K562 (cell line): ENCODE measurements at regions not wholly inside any gene's neighbourhood (a gene's known extent, or its start where the extent isn't known, plus 50 kb on each side); places are given as distances from the start of the nearest gene placed in this dataset.
A peak's percentile ranks its signal among the peaks of the same experiment; 100 is the strongest.

Source experiments
- C11orf30 ChIP-seq: fragments of 450-650 bp; IDR thresholded peaks from 2 replicates; pipeline ENCODE4 v1.6.1; 2016; ENCODE audit warnings: low read depth, mild to moderate bottlenecking
- CBX8 ChIP-seq: fragments of 200-600 bp; sonication (generic); IDR thresholded peaks from 2 replicates; pipeline ENCODE4 v1.6.1; 2012; ENCODE audit warnings: borderline replicate concordance, mixed run types, low read depth, mild to moderate bottlenecking, moderate library complexity, mixed read lengths, low read length, control low read depth, inconsistent platforms; ENCODE audit not compliant: poor library complexity, severe bottlenecking; ENCODE audit errors: extremely low read depth
- RCOR1 ChIP-seq, 2 experiments: IDR thresholded peaks; 2 replicates each; pipeline ENCODE4 v1.6.1; 2012; ENCODE audit warnings: low read depth in 2 of 2, low read length in 2 of 2, borderline replicate concordance in 1 of 2, improper control_type of control experiment in 1 of 2
- SREBF1 ChIP-seq: fragments of 150-350 bp; IDR thresholded peaks from 2 replicates; pipeline ENCODE4 v1.6.1; 2014; ENCODE audit warnings: antibody characterized with exemption, low read depth, low read length, borderline replicate concordance
- TOE1 ChIP-seq, 2 experiments: fragments of 450-650 bp in 1 of 2; sonication (generic) in 1 of 2; formaldehyde crosslinking in 1 of 2; IDR thresholded peaks; 2 replicates each; pipeline versions ENCODE4 v1.7.1 to v1.8.0; 2016 to 2022; ENCODE audit warnings: borderline replicate concordance in 2 of 2, mild to moderate bottlenecking in 2 of 2, antibody characterized with exemption in 1 of 2, inconsistent platforms in 1 of 2, low read depth in 1 of 2, missing genetic modification reagents in 1 of 2, moderate library complexity in 1 of 2
- ZNF146 ChIP-seq: IDR thresholded peaks from one replicate; pipeline ENCODE4 v1.6.1; 2018; ENCODE audit warnings: missing compliant biosample characterization; ENCODE audit not compliant: unreplicated experiment
- ZNF316 ChIP-seq: fragments of 450-650 bp; IDR thresholded peaks from 2 replicates; pipeline ENCODE4 v1.6.1; 2016
- ZNF79 ChIP-seq: fragments of 250-450 bp; sonication (Bioruptor Pico); IDR thresholded peaks from 2 replicates; pipeline ENCODE4 v1.4.0; 2020; ENCODE audit warnings: low read depth, mild to moderate bottlenecking, moderate library complexity
- TF ChIP-seq, protein P1 (sequence below): fragments of 250-450 bp; sonication (Bioruptor Pico); IDR thresholded peaks from 2 replicates; pipeline ENCODE4 v1.4.0; 2020
- TF ChIP-seq, protein P2 (sequence below): fragments of 250-450 bp; sonication (Bioruptor Pico); IDR thresholded peaks from 2 replicates; pipeline ENCODE4 v1.4.0; 2020; ENCODE audit warnings: mild to moderate bottlenecking
- TF ChIP-seq, protein P3 (sequence below): fragments of 450-650 bp; IDR thresholded peaks from 2 replicates; pipeline ENCODE4 v1.6.1; 2016

DNA sequence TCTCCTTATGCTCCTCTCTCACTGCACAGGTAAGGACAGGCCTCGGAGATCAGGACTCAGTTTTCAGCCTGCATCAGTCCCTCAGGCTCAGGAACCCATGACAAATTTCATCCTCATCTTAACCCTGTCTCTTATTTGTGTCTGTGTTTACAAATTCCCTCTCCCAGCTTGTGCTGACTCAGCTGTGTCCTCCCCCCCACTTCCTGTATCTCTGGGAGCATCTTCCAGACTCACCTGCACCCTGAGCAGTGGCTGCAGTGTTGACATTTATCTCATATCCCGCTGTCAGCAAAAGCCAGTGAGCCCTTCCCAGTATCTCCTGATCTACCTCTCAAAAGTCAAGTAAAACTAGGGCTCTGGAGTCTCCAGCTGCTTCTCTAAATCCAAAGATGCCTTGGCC, 65.6 kb upstream of the VPREB1 start (continued):
- TF ChIP-seq, protein P1, sequence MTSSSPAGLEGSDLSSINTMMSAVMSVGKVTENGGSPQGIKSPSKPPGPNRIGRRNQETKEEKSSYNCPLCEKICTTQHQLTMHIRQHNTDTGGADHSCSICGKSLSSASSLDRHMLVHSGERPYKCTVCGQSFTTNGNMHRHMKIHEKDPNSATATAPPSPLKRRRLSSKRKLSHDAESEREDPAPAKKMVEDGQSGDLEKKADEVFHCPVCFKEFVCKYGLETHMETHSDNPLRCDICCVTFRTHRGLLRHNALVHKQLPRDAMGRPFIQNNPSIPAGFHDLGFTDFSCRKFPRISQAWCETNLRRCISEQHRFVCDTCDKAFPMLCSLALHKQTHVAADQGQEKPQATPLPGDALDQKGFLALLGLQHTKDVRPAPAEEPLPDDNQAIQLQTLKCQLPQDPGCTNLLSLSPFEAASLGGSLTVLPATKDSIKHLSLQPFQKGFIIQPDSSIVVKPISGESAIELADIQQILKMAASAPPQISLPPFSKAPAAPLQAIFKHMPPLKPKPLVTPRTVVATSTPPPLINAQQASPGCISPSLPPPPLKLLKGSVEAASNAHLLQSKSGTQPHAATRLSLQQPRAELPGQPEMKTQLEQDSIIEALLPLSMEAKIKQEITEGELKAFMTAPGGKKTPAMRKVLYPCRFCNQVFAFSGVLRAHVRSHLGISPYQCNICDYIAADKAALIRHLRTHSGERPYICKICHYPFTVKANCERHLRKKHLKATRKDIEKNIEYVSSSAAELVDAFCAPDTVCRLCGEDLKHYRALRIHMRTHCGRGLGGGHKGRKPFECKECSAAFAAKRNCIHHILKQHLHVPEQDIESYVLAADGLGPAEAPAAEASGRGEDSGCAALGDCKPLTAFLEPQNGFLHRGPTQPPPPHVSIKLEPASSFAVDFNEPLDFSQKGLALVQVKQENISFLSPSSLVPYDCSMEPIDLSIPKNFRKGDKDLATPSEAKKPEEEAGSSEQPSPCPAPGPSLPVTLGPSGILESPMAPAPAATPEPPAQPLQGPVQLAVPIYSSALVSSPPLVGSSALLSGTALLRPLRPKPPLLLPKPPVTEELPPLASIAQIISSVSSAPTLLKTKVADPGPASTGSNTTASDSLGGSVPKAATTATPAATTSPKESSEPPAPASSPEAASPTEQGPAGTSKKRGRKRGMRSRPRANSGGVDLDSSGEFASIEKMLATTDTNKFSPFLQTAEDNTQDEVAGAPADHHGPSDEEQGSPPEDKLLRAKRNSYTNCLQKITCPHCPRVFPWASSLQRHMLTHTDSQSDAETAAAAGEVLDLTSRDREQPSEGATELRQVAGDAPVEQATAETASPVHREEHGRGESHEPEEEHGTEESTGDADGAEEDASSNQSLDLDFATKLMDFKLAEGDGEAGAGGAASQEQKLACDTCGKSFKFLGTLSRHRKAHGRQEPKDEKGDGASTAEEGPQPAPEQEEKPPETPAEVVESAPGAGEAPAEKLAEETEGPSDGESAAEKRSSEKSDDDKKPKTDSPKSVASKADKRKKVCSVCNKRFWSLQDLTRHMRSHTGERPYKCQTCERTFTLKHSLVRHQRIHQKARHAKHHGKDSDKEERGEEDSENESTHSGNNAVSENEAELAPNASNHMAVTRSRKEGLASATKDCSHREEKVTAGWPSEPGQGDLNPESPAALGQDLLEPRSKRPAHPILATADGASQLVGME (CRISPR knock-in tag): 0 out of 2 replicates have a peak, but pooled peaks have one; percentile 68
- TF ChIP-seq TOE1 (IDR thresholded peaks at IDR 0.05; ENCODE audit: borderline replicate concordance) (no peak), TOE1 (CRISPR knock-in tag; IDR thresholded peaks at IDR 0.05; ENCODE audit: borderline replicate concordance, low read depth) (no peak), RCOR1 (IDR thresholded peaks at IDR 0.05; ENCODE audit: borderline replicate concordance in 1 of 2, low read depth in 2 of 2, low read length in 2 of 2) (0 out of 4 replicates have a peak, but pooled peaks of 1 of the 2 experiments have one; percentile 44), C11orf30 (peak; percentile 96), ZNF79 (CRISPR knock-in tag) (no peak), ZNF146 (no peak), SREBF1 (no peak), CBX8 (no peak), ZNF316 (peak; percentile 97)
- TF ChIP-seq, protein P2, sequence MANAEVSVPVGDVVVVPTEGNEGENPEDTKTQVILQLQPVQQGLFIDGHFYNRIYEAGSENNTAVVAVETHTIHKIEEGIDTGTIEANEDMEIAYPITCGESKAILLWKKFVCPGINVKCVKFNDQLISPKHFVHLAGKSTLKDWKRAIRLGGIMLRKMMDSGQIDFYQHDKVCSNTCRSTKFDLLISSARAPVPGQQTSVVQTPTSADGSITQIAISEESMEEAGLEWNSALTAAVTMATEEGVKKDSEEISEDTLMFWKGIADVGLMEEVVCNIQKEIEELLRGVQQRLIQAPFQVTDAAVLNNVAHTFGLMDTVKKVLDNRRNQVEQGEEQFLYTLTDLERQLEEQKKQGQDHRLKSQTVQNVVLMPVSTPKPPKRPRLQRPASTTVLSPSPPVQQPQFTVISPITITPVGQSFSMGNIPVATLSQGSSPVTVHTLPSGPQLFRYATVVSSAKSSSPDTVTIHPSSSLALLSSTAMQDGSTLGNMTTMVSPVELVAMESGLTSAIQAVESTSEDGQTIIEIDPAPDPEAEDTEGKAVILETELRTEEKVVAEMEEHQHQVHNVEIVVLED (CRISPR knock-in tag): no peak; the same call in 1 of the 2 replicates
- TF ChIP-seq, protein P3, sequence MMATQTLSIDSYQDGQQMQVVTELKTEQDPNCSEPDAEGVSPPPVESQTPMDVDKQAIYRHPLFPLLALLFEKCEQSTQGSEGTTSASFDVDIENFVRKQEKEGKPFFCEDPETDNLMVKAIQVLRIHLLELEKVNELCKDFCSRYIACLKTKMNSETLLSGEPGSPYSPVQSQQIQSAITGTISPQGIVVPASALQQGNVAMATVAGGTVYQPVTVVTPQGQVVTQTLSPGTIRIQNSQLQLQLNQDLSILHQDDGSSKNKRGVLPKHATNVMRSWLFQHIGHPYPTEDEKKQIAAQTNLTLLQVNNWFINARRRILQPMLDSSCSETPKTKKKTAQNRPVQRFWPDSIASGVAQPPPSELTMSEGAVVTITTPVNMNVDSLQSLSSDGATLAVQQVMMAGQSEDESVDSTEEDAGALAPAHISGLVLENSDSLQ: no peak
